SH-SY5Y (cell line): ENCODE measurements at regions not wholly inside any gene's neighbourhood (a gene's known extent, or its start where the extent isn't known, plus 50 kb on each side); places are given as distances from the start of the nearest gene placed in this dataset.
A peak's percentile ranks its signal among the peaks of the same experiment; 100 is the strongest.

Experiments used
- GATA2 ChIP-seq: IDR thresholded peaks from 2 replicates; pipeline ENCODE4 v1.6.1; 2011; ENCODE audit warnings: mild to moderate bottlenecking, low read depth, low read length
- GATA3 ChIP-seq: IDR thresholded peaks from 2 replicates; pipeline ENCODE4 v1.6.1; 2011; ENCODE audit warnings: low read depth, mild to moderate bottlenecking, low read length, moderate library complexity

- peak; percentile 54 for TF ChIP-seq GATA3
- TF ChIP-seq GATA2, result peak; percentile 52
Measured at GRCh38 chr2:54360055-54360792, 95.9 kb upstream of the SPTBN1 start.

GRCh38 chr2:54364409-54364808 lies 91.7 kb upstream of the SPTBN1 start:
- no peak for TF ChIP-seq GATA2
- no peak for TF ChIP-seq GATA3

- TF ChIP-seq GATA3 (no peak), GATA2 (no peak)
Measured at GRCh38 chr2:54365661-54366060, 90.5 kb upstream of the SPTBN1 start.

GRCh38 chr2:54366487-54367280 lies 89.4 kb upstream of the SPTBN1 start:
- no peak for TF ChIP-seq GATA2
- TF ChIP-seq GATA3, result no peak

- TF ChIP-seq GATA2 (no peak), GATA3 (no peak)
Measured at GRCh38 chr2:54370405-54371104, 85.6 kb upstream of the SPTBN1 start.

- TF ChIP-seq GATA3, result no peak
Measured at GRCh38 chr2:54371460-54372065, 84.6 kb upstream of the SPTBN1 start.

- TF ChIP-seq GATA3, result no peak
- TF ChIP-seq GATA2, result no peak
Measured at GRCh38 chr2:54372361-54372760, 83.8 kb upstream of the SPTBN1 start.

GRCh38 chr2:54373855-54374254 lies 82.3 kb upstream of the SPTBN1 start:
- TF ChIP-seq GATA2, result no peak
- TF ChIP-seq GATA3, result no peak

GRCh38 chr2:54374591-54375364 lies 81.3 kb upstream of the SPTBN1 start:
- TF ChIP-seq GATA2 (no peak), GATA3 (no peak)

GRCh38 chr2:54377451-54377850 lies 78.7 kb upstream of the SPTBN1 start:
- TF ChIP-seq GATA3 (no peak), GATA2 (no peak)

GRCh38 chr2:54377901-54378493 lies 78.1 kb upstream of the SPTBN1 start:
- TF ChIP-seq GATA2 (no peak), GATA3 (no peak)

- TF ChIP-seq GATA3 (no peak), GATA2 (no peak)
Measured at GRCh38 chr2:54380670-54381069, 75.5 kb upstream of the SPTBN1 start.

- TF ChIP-seq GATA3, result no peak
- TF ChIP-seq GATA2, result no peak
Measured at GRCh38 chr2:54381293-54381692, 74.8 kb upstream of the SPTBN1 start.
